ENCODE measurements at regions not wholly inside any gene's neighbourhood (a gene's known extent, or its start where the extent isn't known, plus 50 kb on each side); places are given as distances from the start of the nearest gene placed in this dataset.
"Not testable (repeated sequence)": the region's sequence is repeated elsewhere in the genome, so short reads cannot be mapped to it uniquely, and the experiment has no call there.

- no peak for DNase-seq
These were observed 184.1 kb downstream of the C1D start for GRCh38 chr2:67878743-67879142.

GRCh38 chr2:67879586-67880290, 183.1 kb downstream of the C1D start:
- DNase-seq, result no peak

- peak in 1 of 2 experiments; percentile 5 for DNase-seq
These were observed 182.5 kb downstream of the C1D start for GRCh38 chr2:67880291-67880761.

- DNase-seq, result no peak
These were observed 181.0 kb downstream of the C1D start for GRCh38 chr2:67881816-67882215.

GRCh38 chr2:67883316-67884087, 179.3 kb downstream of the C1D start:
- no peak for DNase-seq

- DNase-seq, result no peak
These were observed 174.3 kb downstream of the C1D start for GRCh38 chr2:67888351-67889005.

- DNase-seq, result no peak
These were observed 173.7 kb downstream of the C1D start for GRCh38 chr2:67889056-67889455.

GRCh38 chr2:67891642-67892041, 171.2 kb downstream of the C1D start:
- no peak for DNase-seq

- no peak for DNase-seq
These were observed 170.4 kb downstream of the C1D start for GRCh38 chr2:67892339-67892846.

- DNase-seq, result peak; percentile 28
These were observed 167.4 kb downstream of the C1D start for GRCh38 chr2:67895227-67895941.

- DNase-seq, result no peak
These were observed 166.7 kb downstream of the C1D start for GRCh38 chr2:67896076-67896475.

- no peak for DNase-seq
These were observed 166.3 kb downstream of the C1D start for GRCh38 chr2:67896476-67896875.

GRCh38 chr2:67898595-67898994, 164.2 kb downstream of the C1D start:
- DNase-seq, result no peak

GRCh38 chr2:67899187-67899586, 163.6 kb downstream of the C1D start:
- DNase-seq, result no peak

- no peak for DNase-seq
These were observed 162.0 kb downstream of the C1D start for GRCh38 chr2:67900826-67901225.

GRCh38 chr2:67904566-67904965, 158.2 kb downstream of the C1D start:
- DNase-seq, result peak in 1 of 2 experiments; percentile 23

GRCh38 chr2:67904966-67905365, 157.8 kb downstream of the C1D start:
- DNase-seq, result no peak

- DNase-seq, result not testable (repeated sequence)
These were observed 156.3 kb downstream of the C1D start for GRCh38 chr2:67906547-67906946.

GRCh38 chr2:67917332-67918054, 145.3 kb downstream of the C1D start:
- no peak for DNase-seq

- no peak for DNase-seq
These were observed 144.3 kb downstream of the C1D start for GRCh38 chr2:67918471-67918870.

GRCh38 chr2:67919490-67919889, 143.3 kb downstream of the C1D start:
- DNase-seq, result no peak

Data from NCI-H526 (cell line).